Activated naive CD4-positive, alpha-beta T cell treated with anti-CD3 and anti-CD28 coated beads for 36 hours (primary cell): ENCODE measurements at regions not wholly inside any gene's neighbourhood (a gene's known extent, or its start where the extent isn't known, plus 50 kb on each side); places are given as distances from the start of the nearest gene placed in this dataset.
"Not testable (repeated sequence)": the region's sequence is repeated elsewhere in the genome, so short reads cannot be mapped to it uniquely, and the experiment has no call there.

Experiments
- CTCF ChIA-PET: fragments of 350-600 bp; sonication (Branson Sonifier 250); formaldehyde crosslinking; loops from one replicate; lab custom pipeline; 2021; ENCODE audit warnings: antibody characterized with exemption; lab: Charles Lee
- DNase-seq: peaks from one replicate; pipeline ENCODE4 v3.0.0-alpha.2; 2020
- H3K27ac Mint-ChIP-seq: one replicate; pipeline ENCODE4 v1.8.0; 2021; ENCODE audit warnings: mild to moderate bottlenecking, mixed read lengths
- H3K27me3 Mint-ChIP-seq: one replicate; pipeline ENCODE4 v1.8.0; 2021; ENCODE audit warnings: low read depth, mixed read lengths
- H3K36me3 Mint-ChIP-seq: one replicate; pipeline ENCODE4 v1.8.0; 2021; ENCODE audit warnings: low read depth, mixed read lengths
- H3K4me1 Mint-ChIP-seq: one replicate; pipeline ENCODE4 v1.8.0; 2021; ENCODE audit warnings: low read depth, mixed read lengths
- H3K4me3 Mint-ChIP-seq: one replicate; pipeline ENCODE4 v1.8.0; 2021; ENCODE audit warnings: mild to moderate bottlenecking, moderate library complexity, mixed read lengths
- H3K9me3 Mint-ChIP-seq: one replicate; pipeline ENCODE4 v1.8.0; 2021; ENCODE audit warnings: mixed read lengths
- intact Hi-C: fragments of 100-400 bp; cut with micrococcal nuclease; formaldehyde crosslinking; loops from one replicate; pipeline ENCODE4 v1.15.1; 2023

GRCh38 chr16:24624102-24624501, 84.7 kb downstream of the RBBP6 start:
- no peak for DNase-seq
- CTCF ChIA-PET: interaction anchor here (0.6 kb wide), 1 partner anchor 29 kb away, joined by 3 read pairs; no protein-coding TSS in a partner anchor
- H3K36me3 Mint-ChIP-seq: no peaks in the 10 kb centered on the region
- H3K27ac Mint-ChIP-seq: no peak overlapping the region
- intact Hi-C loops: no loop called here
- peaks cover 6% of the 10 kb centered on the region for H3K27me3 Mint-ChIP-seq
- no peaks in the 10 kb centered on the region for H3K9me3 Mint-ChIP-seq
- no peak overlapping the region for H3K4me3 Mint-ChIP-seq
- no peaks in the 10 kb centered on the region for H3K4me1 Mint-ChIP-seq

GRCh38 chr16:24626256-24626655, 86.9 kb downstream of the RBBP6 start:
- no peaks in the 10 kb centered on the region for H3K36me3 Mint-ChIP-seq
- H3K27ac Mint-ChIP-seq: no peak overlapping the region
- H3K4me3 Mint-ChIP-seq: no peak overlapping the region
- CTCF ChIA-PET: no interaction called here
- DNase-seq: no peak
- no peaks in the 10 kb centered on the region for H3K4me1 Mint-ChIP-seq
- H3K27me3 Mint-ChIP-seq: peaks cover 3% of the 10 kb centered on the region
- H3K9me3 Mint-ChIP-seq: no peaks in the 10 kb centered on the region
- intact Hi-C loops: no loop called here

- Mint-ChIP-seq H3K36me3 (no peaks in the 10 kb centered on the region), H3K9me3 (no peaks in the 10 kb centered on the region), H3K4me3 (no peak overlapping the region), H3K27ac (no peak overlapping the region), H3K27me3 (peaks cover 3% of the 10 kb centered on the region), H3K4me1 (no peaks in the 10 kb centered on the region)
- no peak for DNase-seq
- intact Hi-C loops: no loop called here
- CTCF ChIA-PET: no interaction called here
Observed at GRCh38 chr16:24634919-24635318, 94.5 kb upstream of the TNRC6A start.

- H3K4me1 Mint-ChIP-seq: no peaks in the 10 kb centered on the region
- H3K36me3 Mint-ChIP-seq: no peaks in the 10 kb centered on the region
- no peaks in the 10 kb centered on the region for H3K27me3 Mint-ChIP-seq
- no peaks in the 10 kb centered on the region for H3K9me3 Mint-ChIP-seq
- H3K27ac Mint-ChIP-seq: no peak overlapping the region
- intact Hi-C loops: no loop called here
- CTCF ChIA-PET: no interaction called here
- no peak overlapping the region for H3K4me3 Mint-ChIP-seq
- no peak for DNase-seq
Observed at GRCh38 chr16:24635900-24636610, 93.4 kb upstream of the TNRC6A start.

GRCh38 chr16:24639769-24640168, 89.7 kb upstream of the TNRC6A start:
- no peak overlapping the region for H3K4me3 Mint-ChIP-seq
- H3K27me3 Mint-ChIP-seq: no peaks in the 10 kb centered on the region
- DNase-seq: no peak
- H3K9me3 Mint-ChIP-seq: no peaks in the 10 kb centered on the region
- H3K27ac Mint-ChIP-seq: no peak overlapping the region
- CTCF ChIA-PET: interaction anchor here (0.6 kb wide), 1 partner anchor 103 kb away, joined by 3 read pairs; no protein-coding TSS in a partner anchor
- H3K4me1 Mint-ChIP-seq: no peaks in the 10 kb centered on the region
- intact Hi-C loops: no loop called here
- no peaks in the 10 kb centered on the region for H3K36me3 Mint-ChIP-seq

GRCh38 chr16:24643489-24643888, 86.0 kb upstream of the TNRC6A start:
- no peaks in the 10 kb centered on the region for H3K9me3 Mint-ChIP-seq
- intact Hi-C loops: no loop called here

GRCh38 chr16:24645739-24646645, 83.5 kb upstream of the TNRC6A start:
- no peak for DNase-seq
- Mint-ChIP-seq H3K4me3 (no peak overlapping the region), H3K27ac (no peak overlapping the region), H3K4me1 (no peaks in the 10 kb centered on the region), H3K36me3 (no peaks in the 10 kb centered on the region), H3K27me3 (peaks cover 4% of the 10 kb centered on the region), H3K9me3 (no peaks in the 10 kb centered on the region)
- intact Hi-C loops: no loop called here
- CTCF ChIA-PET: no interaction called here

More at GRCh38 chr16:24643489-24643888, 86.0 kb upstream of the TNRC6A start:
- H3K27ac Mint-ChIP-seq: no peak overlapping the region
- H3K4me1 Mint-ChIP-seq: no peaks in the 10 kb centered on the region
- no peaks in the 10 kb centered on the region for H3K36me3 Mint-ChIP-seq
- H3K4me3 Mint-ChIP-seq: no peak overlapping the region
- peaks cover 2% of the 10 kb centered on the region for H3K27me3 Mint-ChIP-seq
- DNase-seq: no peak
- CTCF ChIA-PET: no interaction called here

- no peaks in the 10 kb centered on the region for H3K36me3 Mint-ChIP-seq
- H3K4me1 Mint-ChIP-seq: no peaks in the 10 kb centered on the region
- H3K9me3 Mint-ChIP-seq: no peaks in the 10 kb centered on the region
- DNase-seq: no peak
- H3K4me3 Mint-ChIP-seq: no peak overlapping the region
- no peak overlapping the region for H3K27ac Mint-ChIP-seq
- intact Hi-C loops: no loop called here
- CTCF ChIA-PET: no interaction called here
- peaks cover 4% of the 10 kb centered on the region for H3K27me3 Mint-ChIP-seq
Observed at GRCh38 chr16:24646646-24646995, 82.8 kb upstream of the TNRC6A start.

- intact Hi-C loops: no loop called here
- Mint-ChIP-seq H3K9me3 (no peaks in the 10 kb centered on the region), H3K27me3 (peaks cover 4% of the 10 kb centered on the region), H3K4me3 (no peak overlapping the region), H3K4me1 (no peaks in the 10 kb centered on the region), H3K27ac (no peak overlapping the region), H3K36me3 (no peaks in the 10 kb centered on the region)
- CTCF ChIA-PET: no interaction called here
- DNase-seq: no peak
Observed at GRCh38 chr16:24652209-24652712, 77.2 kb upstream of the TNRC6A start.

- Mint-ChIP-seq H3K4me3 (no peak overlapping the region), H3K36me3 (no peaks in the 10 kb centered on the region), H3K4me1 (no peaks in the 10 kb centered on the region), H3K27ac (no peak overlapping the region), H3K27me3 (peaks cover 2% of the 10 kb centered on the region), H3K9me3 (no peaks in the 10 kb centered on the region)
- intact Hi-C loops: no loop called here
- CTCF ChIA-PET: no interaction called here
- DNase-seq: no peak
Observed at GRCh38 chr16:24652803-24653202, 76.6 kb upstream of the TNRC6A start.

- no peaks in the 10 kb centered on the region for H3K4me1 Mint-ChIP-seq
- no peaks in the 10 kb centered on the region for H3K27me3 Mint-ChIP-seq
- intact Hi-C loops: no loop called here
- H3K27ac Mint-ChIP-seq: no peak overlapping the region
- no peaks in the 10 kb centered on the region for H3K36me3 Mint-ChIP-seq
- no peak for DNase-seq
- CTCF ChIA-PET: interaction anchor here (0.6 to 0.7 kb wide), 2 partner anchors 30 to 346 kb away, joined by 3 read pairs; no protein-coding TSS in a partner anchor
- H3K9me3 Mint-ChIP-seq: no peaks in the 10 kb centered on the region
- no peak overlapping the region for H3K4me3 Mint-ChIP-seq
Observed at GRCh38 chr16:24653725-24654124, 75.7 kb upstream of the TNRC6A start.

- H3K36me3 Mint-ChIP-seq, H3K27me3 Mint-ChIP-seq, H3K27ac Mint-ChIP-seq, H3K9me3 Mint-ChIP-seq, H3K4me3 Mint-ChIP-seq, CTCF ChIA-PET, DNase-seq: not testable (repeated sequence)
- peaks cover 66% of the 10 kb centered on the region for H3K4me1 Mint-ChIP-seq
- intact Hi-C loops: loop anchor here (5.0 to 10.0 kb wide), 5 partner anchors 351 to 1939 kb away; partner anchors contain the start of genes ARHGAP17, EARS2, LCMT1 and UBFD1
Observed at GRCh38 chr16:24665942-24666341, 63.5 kb upstream of the TNRC6A start.
